H1 (cell line): ENCODE measurements at regions not wholly inside any gene's neighbourhood (a gene's known extent, or its start where the extent isn't known, plus 50 kb on each side); places are given as distances from the start of the nearest gene placed in this dataset.

Source experiments
- POLR2A ChIP-seq, 2 experiments: IDR thresholded peaks; 1 replicate in 1 of 2; 2 replicates in 1 of 2; pipeline ENCODE4 v1.6.1; 2011; ENCODE audit warnings: low read depth in 2 of 2, low read length in 2 of 2, mild to moderate bottlenecking in 2 of 2; ENCODE audit errors: control extremely low read depth in 1 of 2
- RAD21 ChIP-seq, 2 experiments: IDR thresholded peaks in 1 of 2; conservative IDR thresholded peaks in 1 of 2; 2 replicates each; pipeline ENCODE4 v1.6.1; 2011; ENCODE audit warnings: low read depth in 2 of 2, low read length in 2 of 2, improper control_type of control experiment in 1 of 2, inconsistent platforms in 1 of 2, mild to moderate bottlenecking in 1 of 2, moderate library complexity in 1 of 2
- TF ChIP-seq, protein P1 (sequence below): fragments of 300-600 bp; sonication (generic); IDR thresholded peaks from 2 replicates; pipeline ENCODE4 v1.7.1; 2012; ENCODE audit warnings: low read length, moderate library complexity, mild to moderate bottlenecking, inconsistent platforms; ENCODE audit not compliant: insufficient replicate concordance

GRCh38 chr5:68920888-68921287, 172.9 kb upstream of the SLC30A5 start (continued):
- TF ChIP-seq, protein P1, sequence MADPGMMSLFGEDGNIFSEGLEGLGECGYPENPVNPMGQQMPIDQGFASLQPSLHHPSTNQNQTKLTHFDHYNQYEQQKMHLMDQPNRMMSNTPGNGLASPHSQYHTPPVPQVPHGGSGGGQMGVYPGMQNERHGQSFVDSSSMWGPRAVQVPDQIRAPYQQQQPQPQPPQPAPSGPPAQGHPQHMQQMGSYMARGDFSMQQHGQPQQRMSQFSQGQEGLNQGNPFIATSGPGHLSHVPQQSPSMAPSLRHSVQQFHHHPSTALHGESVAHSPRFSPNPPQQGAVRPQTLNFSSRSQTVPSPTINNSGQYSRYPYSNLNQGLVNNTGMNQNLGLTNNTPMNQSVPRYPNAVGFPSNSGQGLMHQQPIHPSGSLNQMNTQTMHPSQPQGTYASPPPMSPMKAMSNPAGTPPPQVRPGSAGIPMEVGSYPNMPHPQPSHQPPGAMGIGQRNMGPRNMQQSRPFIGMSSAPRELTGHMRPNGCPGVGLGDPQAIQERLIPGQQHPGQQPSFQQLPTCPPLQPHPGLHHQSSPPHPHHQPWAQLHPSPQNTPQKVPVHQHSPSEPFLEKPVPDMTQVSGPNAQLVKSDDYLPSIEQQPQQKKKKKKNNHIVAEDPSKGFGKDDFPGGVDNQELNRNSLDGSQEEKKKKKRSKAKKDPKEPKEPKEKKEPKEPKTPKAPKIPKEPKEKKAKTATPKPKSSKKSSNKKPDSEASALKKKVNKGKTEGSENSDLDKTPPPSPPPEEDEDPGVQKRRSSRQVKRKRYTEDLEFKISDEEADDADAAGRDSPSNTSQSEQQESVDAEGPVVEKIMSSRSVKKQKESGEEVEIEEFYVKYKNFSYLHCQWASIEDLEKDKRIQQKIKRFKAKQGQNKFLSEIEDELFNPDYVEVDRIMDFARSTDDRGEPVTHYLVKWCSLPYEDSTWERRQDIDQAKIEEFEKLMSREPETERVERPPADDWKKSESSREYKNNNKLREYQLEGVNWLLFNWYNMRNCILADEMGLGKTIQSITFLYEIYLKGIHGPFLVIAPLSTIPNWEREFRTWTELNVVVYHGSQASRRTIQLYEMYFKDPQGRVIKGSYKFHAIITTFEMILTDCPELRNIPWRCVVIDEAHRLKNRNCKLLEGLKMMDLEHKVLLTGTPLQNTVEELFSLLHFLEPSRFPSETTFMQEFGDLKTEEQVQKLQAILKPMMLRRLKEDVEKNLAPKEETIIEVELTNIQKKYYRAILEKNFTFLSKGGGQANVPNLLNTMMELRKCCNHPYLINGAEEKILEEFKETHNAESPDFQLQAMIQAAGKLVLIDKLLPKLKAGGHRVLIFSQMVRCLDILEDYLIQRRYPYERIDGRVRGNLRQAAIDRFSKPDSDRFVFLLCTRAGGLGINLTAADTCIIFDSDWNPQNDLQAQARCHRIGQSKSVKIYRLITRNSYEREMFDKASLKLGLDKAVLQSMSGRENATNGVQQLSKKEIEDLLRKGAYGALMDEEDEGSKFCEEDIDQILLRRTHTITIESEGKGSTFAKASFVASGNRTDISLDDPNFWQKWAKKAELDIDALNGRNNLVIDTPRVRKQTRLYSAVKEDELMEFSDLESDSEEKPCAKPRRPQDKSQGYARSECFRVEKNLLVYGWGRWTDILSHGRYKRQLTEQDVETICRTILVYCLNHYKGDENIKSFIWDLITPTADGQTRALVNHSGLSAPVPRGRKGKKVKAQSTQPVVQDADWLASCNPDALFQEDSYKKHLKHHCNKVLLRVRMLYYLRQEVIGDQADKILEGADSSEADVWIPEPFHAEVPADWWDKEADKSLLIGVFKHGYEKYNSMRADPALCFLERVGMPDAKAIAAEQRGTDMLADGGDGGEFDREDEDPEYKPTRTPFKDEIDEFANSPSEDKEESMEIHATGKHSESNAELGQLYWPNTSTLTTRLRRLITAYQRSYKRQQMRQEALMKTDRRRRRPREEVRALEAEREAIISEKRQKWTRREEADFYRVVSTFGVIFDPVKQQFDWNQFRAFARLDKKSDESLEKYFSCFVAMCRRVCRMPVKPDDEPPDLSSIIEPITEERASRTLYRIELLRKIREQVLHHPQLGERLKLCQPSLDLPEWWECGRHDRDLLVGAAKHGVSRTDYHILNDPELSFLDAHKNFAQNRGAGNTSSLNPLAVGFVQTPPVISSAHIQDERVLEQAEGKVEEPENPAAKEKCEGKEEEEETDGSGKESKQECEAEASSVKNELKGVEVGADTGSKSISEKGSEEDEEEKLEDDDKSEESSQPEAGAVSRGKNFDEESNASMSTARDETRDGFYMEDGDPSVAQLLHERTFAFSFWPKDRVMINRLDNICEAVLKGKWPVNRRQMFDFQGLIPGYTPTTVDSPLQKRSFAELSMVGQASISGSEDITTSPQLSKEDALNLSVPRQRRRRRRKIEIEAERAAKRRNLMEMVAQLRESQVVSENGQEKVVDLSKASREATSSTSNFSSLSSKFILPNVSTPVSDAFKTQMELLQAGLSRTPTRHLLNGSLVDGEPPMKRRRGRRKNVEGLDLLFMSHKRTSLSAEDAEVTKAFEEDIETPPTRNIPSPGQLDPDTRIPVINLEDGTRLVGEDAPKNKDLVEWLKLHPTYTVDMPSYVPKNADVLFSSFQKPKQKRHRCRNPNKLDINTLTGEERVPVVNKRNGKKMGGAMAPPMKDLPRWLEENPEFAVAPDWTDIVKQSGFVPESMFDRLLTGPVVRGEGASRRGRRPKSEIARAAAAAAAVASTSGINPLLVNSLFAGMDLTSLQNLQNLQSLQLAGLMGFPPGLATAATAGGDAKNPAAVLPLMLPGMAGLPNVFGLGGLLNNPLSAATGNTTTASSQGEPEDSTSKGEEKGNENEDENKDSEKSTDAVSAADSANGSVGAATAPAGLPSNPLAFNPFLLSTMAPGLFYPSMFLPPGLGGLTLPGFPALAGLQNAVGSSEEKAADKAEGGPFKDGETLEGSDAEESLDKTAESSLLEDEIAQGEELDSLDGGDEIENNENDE: no peak
- TF ChIP-seq POLR2A (IDR thresholded peaks at IDR 0.05; ENCODE audit: control extremely low read depth in 1 of 2, low read depth in 2 of 2, low read length in 2 of 2): no peak
- TF ChIP-seq RAD21 (IDR thresholded peaks at IDR 0.05 in 1 of 2, conservative IDR thresholded peaks at IDR 0.05 in 1 of 2; ENCODE audit: low read depth in 2 of 2, low read length in 2 of 2): no peak
